ENCODE measurements at regions not wholly inside any gene's neighbourhood (a gene's known extent, or its start where the extent isn't known, plus 50 kb on each side); places are given as distances from the start of the nearest gene placed in this dataset.

- Histone ChIP-seq H3K9ac (replicated peaks; ENCODE audit: extremely low read depth, insufficient read depth, low read length) (no peak overlapping the region), H3K9me3 (replicated peaks; ENCODE audit: control insufficient read depth, insufficient read depth, low read length) (peaks cover 4% of the 10 kb centered on the region), H2AFZ (ENCODE audit: low read depth, low read length) (no peak overlapping the region), H4K20me1 (replicated peaks; ENCODE audit: control insufficient read depth, extremely low read depth, insufficient read depth, low read length) (no peaks in the 10 kb centered on the region), H3K79me2 (ENCODE audit: control insufficient read depth, insufficient read depth, low read length) (no peaks in the 10 kb centered on the region), H3K4me2 (ENCODE audit: insufficient read depth, low read length) (no peak overlapping the region), H3K27me3 (ENCODE audit: control insufficient read depth in 2 of 2, insufficient read depth in 2 of 2, low read length in 2 of 2) (no peaks in the 10 kb centered on the region), H3K9me1 (replicated peaks; ENCODE audit: control insufficient read depth, extremely low read depth, insufficient read depth, low read length) (no peaks in the 10 kb centered on the region), H3K4me1 (ENCODE audit: control insufficient read depth, extremely low read depth, insufficient read depth, low read length) (no peaks in the 10 kb centered on the region), H3K4me3 (replicated peaks in 1 of 3; ENCODE audit: insufficient read depth in 1 of 3, low read depth in 1 of 3, low read length in 3 of 3) (no peak overlapping the region), H3K27ac (ENCODE audit: insufficient read depth, low read depth, low read length) (no peak overlapping the region), H3K36me3 (ENCODE audit: control insufficient read depth in 2 of 2, extremely low read depth in 1 of 2, insufficient read depth in 2 of 2, low read length in 2 of 2) (no peaks in the 10 kb centered on the region)
- BruUV-seq (replicated peaks) = no TSS peak
- CTCF ChIA-PET = no interaction called here
- FAIRE-seq = no peak
- intact Hi-C loops (cut with micrococcal nuclease) = no loop called here
- dilution Hi-C loops (cut with MboI; ENCODE audit: extremely low pct_ligation_motif_present, low sequenced_read_pairs) = no loop called here
- DNase-seq (ENCODE audit: low read depth, low spot score) = no peak
- POLR2A ChIA-PET = no interaction called here
- TF ChIP-seq EZH2 (IDR thresholded peaks at IDR 0.05; ENCODE audit: borderline replicate concordance, low read depth, low read length, severe bottlenecking) (no peak), POLR2A (IDR thresholded peaks at IDR 0.05; ENCODE audit: low read depth, low read length) (no peak), GATA2 (IDR thresholded peaks at IDR 0.05; ENCODE audit: insufficient read depth, insufficient read length, low read depth, low read length) (no peak), FOS (IDR thresholded peaks at IDR 0.05; ENCODE audit: borderline replicate concordance, insufficient read depth, low read length) (no peak), CTCF (IDR thresholded peaks at IDR 0.05; ENCODE audit: extremely low read depth in 1 of 2, insufficient read depth in 1 of 2, low read depth in 1 of 2, low read length in 2 of 2) (no peak), MAX (IDR thresholded peaks at IDR 0.05; ENCODE audit: insufficient read depth, insufficient read length) (no peak), MYC (IDR thresholded peaks at IDR 0.05; ENCODE audit: low read depth, low read length) (no peak), POLR2AphosphoS5 (IDR thresholded peaks at IDR 0.05; ENCODE audit: insufficient read depth, low read depth, low read length) (no peak), JUN (IDR thresholded peaks at IDR 0.05; ENCODE audit: borderline replicate concordance, insufficient read depth, insufficient read length, low read depth) (no peak)
These were observed 520.3 kb downstream of the DTWD2 start for GRCh38 chr5:118468085-118468484.
